Keratinocyte (primary cell): ENCODE measurements at regions not wholly inside any gene's neighbourhood (a gene's known extent, or its start where the extent isn't known, plus 50 kb on each side); places are given as distances from the start of the nearest gene placed in this dataset.

ENCODE experiments used
- DNase-seq: peaks from one replicate; pipeline ENCODE4 v3.0.0-alpha.2; 2011; ENCODE audit warnings: low read depth, missing footprints, low spot score
- FAIRE-seq: peaks from 2 replicates; lab custom pipeline; 2011; peaks lifted over from hg19 to GRCh38; lab: Jason Lieb, UNC
- H2AFZ ChIP-seq: 2 replicates; pipeline ENCODE4 v1.6.0; 2012; ENCODE audit warnings: low read length, control low read depth, inconsistent platforms; ENCODE audit not compliant: control insufficient read depth
- H3K27ac ChIP-seq: 2 replicates; pipeline ENCODE4 v1.5.1; 2011; ENCODE audit warnings: low read length; ENCODE audit not compliant: control insufficient read depth, insufficient read depth
- H3K27me3 ChIP-seq: 3 replicates; pipeline ENCODE4 v1.6.0; 2011; ENCODE audit warnings: low read length; ENCODE audit not compliant: control insufficient read depth, insufficient read depth; ENCODE audit errors: extremely low read depth
- H3K36me3 ChIP-seq, 2 experiments: 2 replicates in 1 of 2; 3 replicates in 1 of 2; pipeline ENCODE4 v1.5.1; 2011; ENCODE audit warnings: low read length in 2 of 2, mild to moderate bottlenecking in 1 of 2; ENCODE audit not compliant: control insufficient read depth in 2 of 2, insufficient read depth in 2 of 2; ENCODE audit errors: extremely low read depth in 1 of 2
- H3K4me1 ChIP-seq: 3 replicates; pipeline ENCODE4 v1.5.1; 2011; ENCODE audit warnings: low read length; ENCODE audit not compliant: control insufficient read depth, insufficient read depth; ENCODE audit errors: extremely low read depth
- H3K4me2 ChIP-seq: 3 replicates; pipeline ENCODE4 v1.6.0; 2011; ENCODE audit warnings: low read depth, low read length; ENCODE audit not compliant: control insufficient read depth, insufficient read depth; ENCODE audit errors: extremely low read depth
- H3K4me3 ChIP-seq, 3 experiments: fragments of 200-600 bp in 1 of 3; sonication (generic) in 1 of 3; 2 replicates in 2 of 3; 3 replicates in 1 of 3; pipeline ENCODE4 v1.5.1; 2011 to 2016; ENCODE audit warnings: low read length in 3 of 3, mild to moderate bottlenecking in 3 of 3, control low read depth in 2 of 3, inconsistent platforms in 1 of 3, low read depth in 1 of 3, mixed read lengths in 1 of 3, mixed run types in 1 of 3, moderate library complexity in 1 of 3; ENCODE audit not compliant: control insufficient read depth in 2 of 3, insufficient read depth in 2 of 3; ENCODE audit errors: extremely low read depth in 1 of 3
- H3K79me2 ChIP-seq: 2 replicates; pipeline ENCODE4 v1.6.0; 2012; ENCODE audit warnings: low read length; ENCODE audit not compliant: control insufficient read depth, insufficient read depth
- H3K9ac ChIP-seq: 3 replicates; pipeline ENCODE4 v1.6.0; 2011; ENCODE audit warnings: low read length; ENCODE audit not compliant: control insufficient read depth, insufficient read depth; ENCODE audit errors: extremely low read depth
- H3K9me1 ChIP-seq: 3 replicates; pipeline ENCODE4 v1.6.0; 2011; ENCODE audit warnings: low read length; ENCODE audit not compliant: control insufficient read depth, insufficient read depth; ENCODE audit errors: extremely low read depth
- H3K9me3 ChIP-seq: 2 replicates; pipeline ENCODE4 v1.5.1; 2012; ENCODE audit warnings: low read depth, low read length; ENCODE audit not compliant: control insufficient read depth
- H4K20me1 ChIP-seq: 3 replicates; pipeline ENCODE4 v1.6.0; 2011; ENCODE audit warnings: low read length; ENCODE audit not compliant: control insufficient read depth, insufficient read depth; ENCODE audit errors: extremely low read depth
- EZH2 ChIP-seq: IDR thresholded peaks from one replicate; pipeline ENCODE4 v1.6.1; 2012; ENCODE audit warnings: inconsistent platforms, mild to moderate bottlenecking, low read length, moderate library complexity
- dilution Hi-C: fragments of 300-500 bp; cut with MboI; formaldehyde crosslinking; loops from one replicate; pipeline ENCODE4 v1.7.0; 2020; ENCODE audit warnings: low sequenced_read_pairs; ENCODE audit not compliant: extremely low pct_ligation_motif_present
- TF ChIP-seq, protein P1 (sequence below), 3 experiments: IDR thresholded peaks in 1 of 3; conservative IDR thresholded peaks in 1 of 3; optimal IDR thresholded peaks in 1 of 3; 2 replicates in 2 of 3; 3 replicates in 1 of 3; pipeline versions ENCODE3 to v1.5.1; 2011; ENCODE audit warnings: low read length in 3 of 3, mild to moderate bottlenecking in 3 of 3, moderate library complexity in 2 of 3, control low read depth in 1 of 3, inconsistent platforms in 1 of 3; ENCODE audit not compliant: insufficient read depth in 2 of 3; ENCODE audit errors: extremely low read depth in 1 of 3

- TF ChIP-seq, protein P1, sequence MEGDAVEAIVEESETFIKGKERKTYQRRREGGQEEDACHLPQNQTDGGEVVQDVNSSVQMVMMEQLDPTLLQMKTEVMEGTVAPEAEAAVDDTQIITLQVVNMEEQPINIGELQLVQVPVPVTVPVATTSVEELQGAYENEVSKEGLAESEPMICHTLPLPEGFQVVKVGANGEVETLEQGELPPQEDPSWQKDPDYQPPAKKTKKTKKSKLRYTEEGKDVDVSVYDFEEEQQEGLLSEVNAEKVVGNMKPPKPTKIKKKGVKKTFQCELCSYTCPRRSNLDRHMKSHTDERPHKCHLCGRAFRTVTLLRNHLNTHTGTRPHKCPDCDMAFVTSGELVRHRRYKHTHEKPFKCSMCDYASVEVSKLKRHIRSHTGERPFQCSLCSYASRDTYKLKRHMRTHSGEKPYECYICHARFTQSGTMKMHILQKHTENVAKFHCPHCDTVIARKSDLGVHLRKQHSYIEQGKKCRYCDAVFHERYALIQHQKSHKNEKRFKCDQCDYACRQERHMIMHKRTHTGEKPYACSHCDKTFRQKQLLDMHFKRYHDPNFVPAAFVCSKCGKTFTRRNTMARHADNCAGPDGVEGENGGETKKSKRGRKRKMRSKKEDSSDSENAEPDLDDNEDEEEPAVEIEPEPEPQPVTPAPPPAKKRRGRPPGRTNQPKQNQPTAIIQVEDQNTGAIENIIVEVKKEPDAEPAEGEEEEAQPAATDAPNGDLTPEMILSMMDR (optimal IDR thresholded peaks at IDR 0.05 in 1 of 3, IDR thresholded peaks at IDR 0.05 in 1 of 3, conservative IDR thresholded peaks at IDR 0.05 in 1 of 3; ENCODE audit: extremely low read depth in 1 of 3, insufficient read depth in 2 of 3, low read length in 3 of 3): no peak
- no peak for TF ChIP-seq EZH2
- H3K4me2 ChIP-seq: no peak overlapping the region
- H4K20me1 ChIP-seq: no peaks in the 10 kb centered on the region
- peaks cover 6% of the 10 kb centered on the region for H3K9me3 ChIP-seq
- FAIRE-seq: no peak
- DNase-seq: no peak
- no peaks in the 10 kb centered on the region for H3K36me3 ChIP-seq
- no peaks in the 10 kb centered on the region for H3K27me3 ChIP-seq
- dilution Hi-C loops: no loop called here
- no peaks in the 10 kb centered on the region for H3K9me1 ChIP-seq
- no peak overlapping the region for H3K9ac ChIP-seq
- H2AFZ ChIP-seq: no peak overlapping the region
- no peaks in the 10 kb centered on the region for H3K4me1 ChIP-seq
- no peaks in the 10 kb centered on the region for H3K79me2 ChIP-seq
- no peak overlapping the region for H3K4me3 ChIP-seq
- H3K27ac ChIP-seq: no peak overlapping the region
Observed at GRCh38 chrX:1140236-1140681, 72.2 kb downstream of the CRLF2 start.

DNA sequence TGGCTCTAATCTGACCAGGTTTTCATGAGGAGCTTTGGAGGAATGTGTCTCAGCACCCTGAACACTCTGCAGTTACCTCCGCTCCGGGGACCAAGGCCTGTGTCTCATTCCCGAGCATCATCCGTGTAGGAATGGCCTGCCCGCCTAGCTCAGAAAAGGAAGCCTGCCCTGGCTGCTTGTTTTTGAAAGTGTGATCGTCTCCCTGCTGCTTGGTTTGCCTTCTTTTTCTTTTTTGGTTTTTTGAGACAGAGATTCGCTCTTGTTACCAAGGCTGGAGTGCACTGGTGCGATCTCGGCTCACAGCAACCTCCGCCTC lies 73.3 kb downstream of the CRLF2 start:
- H3K9me1 ChIP-seq: no peaks in the 10 kb centered on the region
- H3K27ac ChIP-seq: no peak overlapping the region
- no peak for TF ChIP-seq EZH2
- TF ChIP-seq, protein P1 (optimal IDR thresholded peaks at IDR 0.05 in 1 of 3, IDR thresholded peaks at IDR 0.05 in 1 of 3, conservative IDR thresholded peaks at IDR 0.05 in 1 of 3; ENCODE audit: extremely low read depth in 1 of 3, insufficient read depth in 2 of 3, low read length in 3 of 3): no peak
- H2AFZ ChIP-seq: no peak overlapping the region
- H3K9ac ChIP-seq: no peak overlapping the region
- H3K9me3 ChIP-seq: peaks cover 10% of the 10 kb centered on the region
- no peaks in the 10 kb centered on the region for H3K4me1 ChIP-seq
- no peaks in the 10 kb centered on the region for H4K20me1 ChIP-seq
- H3K27me3 ChIP-seq: no peaks in the 10 kb centered on the region
- FAIRE-seq (no peak), DNase-seq (no peak)
- H3K4me2 ChIP-seq: no peak overlapping the region
- dilution Hi-C loops: no loop called here
- H3K4me3 ChIP-seq: no peak overlapping the region
- no peaks in the 10 kb centered on the region for H3K79me2 ChIP-seq
- no peaks in the 10 kb centered on the region for H3K36me3 ChIP-seq
